Keratinocyte (primary cell): ENCODE measurements at regions not wholly inside any gene's neighbourhood (a gene's known extent, or its start where the extent isn't known, plus 50 kb on each side); places are given as distances from the start of the nearest gene placed in this dataset.

Experiments used
- DNase-seq: peaks from one replicate; pipeline ENCODE4 v3.0.0-alpha.2; 2011; ENCODE audit warnings: low read depth, missing footprints, low spot score
- FAIRE-seq: peaks from 2 replicates; lab custom pipeline; 2011; peaks lifted over from hg19 to GRCh38; lab: Jason Lieb, UNC
- H2AFZ ChIP-seq: 2 replicates; pipeline ENCODE4 v1.6.0; 2012; ENCODE audit warnings: low read length, control low read depth, inconsistent platforms; ENCODE audit not compliant: control insufficient read depth
- H3K27ac ChIP-seq: 2 replicates; pipeline ENCODE4 v1.5.1; 2011; ENCODE audit warnings: low read length; ENCODE audit not compliant: control insufficient read depth, insufficient read depth
- H3K27me3 ChIP-seq: 3 replicates; pipeline ENCODE4 v1.6.0; 2011; ENCODE audit warnings: low read length; ENCODE audit not compliant: control insufficient read depth, insufficient read depth; ENCODE audit errors: extremely low read depth
- H3K36me3 ChIP-seq, 2 experiments: 2 replicates in 1 of 2; 3 replicates in 1 of 2; pipeline ENCODE4 v1.5.1; 2011; ENCODE audit warnings: low read length in 2 of 2, mild to moderate bottlenecking in 1 of 2; ENCODE audit not compliant: control insufficient read depth in 2 of 2, insufficient read depth in 2 of 2; ENCODE audit errors: extremely low read depth in 1 of 2
- H3K4me1 ChIP-seq: 3 replicates; pipeline ENCODE4 v1.5.1; 2011; ENCODE audit warnings: low read length; ENCODE audit not compliant: control insufficient read depth, insufficient read depth; ENCODE audit errors: extremely low read depth
- H3K4me2 ChIP-seq: 3 replicates; pipeline ENCODE4 v1.6.0; 2011; ENCODE audit warnings: low read depth, low read length; ENCODE audit not compliant: control insufficient read depth, insufficient read depth; ENCODE audit errors: extremely low read depth
- H3K4me3 ChIP-seq, 3 experiments: fragments of 200-600 bp in 1 of 3; sonication (generic) in 1 of 3; 2 replicates in 2 of 3; 3 replicates in 1 of 3; pipeline ENCODE4 v1.5.1; 2011 to 2016; ENCODE audit warnings: low read length in 3 of 3, mild to moderate bottlenecking in 3 of 3, control low read depth in 2 of 3, inconsistent platforms in 1 of 3, low read depth in 1 of 3, mixed read lengths in 1 of 3, mixed run types in 1 of 3, moderate library complexity in 1 of 3; ENCODE audit not compliant: control insufficient read depth in 2 of 3, insufficient read depth in 2 of 3; ENCODE audit errors: extremely low read depth in 1 of 3
- H3K79me2 ChIP-seq: 2 replicates; pipeline ENCODE4 v1.6.0; 2012; ENCODE audit warnings: low read length; ENCODE audit not compliant: control insufficient read depth, insufficient read depth
- H3K9ac ChIP-seq: 3 replicates; pipeline ENCODE4 v1.6.0; 2011; ENCODE audit warnings: low read length; ENCODE audit not compliant: control insufficient read depth, insufficient read depth; ENCODE audit errors: extremely low read depth
- H3K9me1 ChIP-seq: 3 replicates; pipeline ENCODE4 v1.6.0; 2011; ENCODE audit warnings: low read length; ENCODE audit not compliant: control insufficient read depth, insufficient read depth; ENCODE audit errors: extremely low read depth
- H3K9me3 ChIP-seq: 2 replicates; pipeline ENCODE4 v1.5.1; 2012; ENCODE audit warnings: low read depth, low read length; ENCODE audit not compliant: control insufficient read depth
- H4K20me1 ChIP-seq: 3 replicates; pipeline ENCODE4 v1.6.0; 2011; ENCODE audit warnings: low read length; ENCODE audit not compliant: control insufficient read depth, insufficient read depth; ENCODE audit errors: extremely low read depth
- EZH2 ChIP-seq: IDR thresholded peaks from one replicate; pipeline ENCODE4 v1.6.1; 2012; ENCODE audit warnings: inconsistent platforms, mild to moderate bottlenecking, low read length, moderate library complexity
- dilution Hi-C: fragments of 300-500 bp; cut with MboI; formaldehyde crosslinking; loops from one replicate; pipeline ENCODE4 v1.7.0; 2020; ENCODE audit warnings: low sequenced_read_pairs; ENCODE audit not compliant: extremely low pct_ligation_motif_present
- TF ChIP-seq, protein P1 (sequence below), 3 experiments: IDR thresholded peaks in 1 of 3; conservative IDR thresholded peaks in 1 of 3; optimal IDR thresholded peaks in 1 of 3; 2 replicates in 2 of 3; 3 replicates in 1 of 3; pipeline versions ENCODE3 to v1.5.1; 2011; ENCODE audit warnings: low read length in 3 of 3, mild to moderate bottlenecking in 3 of 3, moderate library complexity in 2 of 3, control low read depth in 1 of 3, inconsistent platforms in 1 of 3; ENCODE audit not compliant: insufficient read depth in 2 of 3; ENCODE audit errors: extremely low read depth in 1 of 3

DNA sequence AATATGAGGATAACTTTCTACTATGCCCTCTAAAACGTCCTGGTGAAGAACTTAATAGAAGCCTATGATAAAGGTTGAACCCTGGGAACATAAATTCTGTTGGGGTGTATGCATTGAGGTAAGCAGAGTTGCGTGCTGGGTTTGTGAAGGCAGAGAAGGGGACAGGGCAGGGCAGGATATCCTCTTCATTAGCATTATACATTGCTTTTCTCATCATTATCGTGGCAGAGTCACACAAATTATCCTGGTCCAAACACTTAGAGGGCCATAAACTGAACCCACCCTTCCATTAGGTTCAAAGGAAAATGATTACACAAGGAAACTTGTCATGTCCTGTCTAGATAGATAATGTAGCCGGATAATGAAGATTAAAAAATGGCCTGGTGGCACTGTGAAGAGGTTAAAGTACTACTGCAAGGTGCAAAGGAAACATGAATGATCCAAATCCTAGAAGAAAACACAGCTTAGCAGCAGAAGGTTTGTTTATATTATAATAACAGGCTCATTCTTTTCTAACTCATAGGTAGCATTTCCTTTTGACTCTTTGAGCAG is 189.1 kb downstream of the SPCS3 start:
- dilution Hi-C loops: no loop called here
- Histone ChIP-seq H3K4me1 (no peaks in the 10 kb centered on the region), H3K27me3 (no peaks in the 10 kb centered on the region), H3K36me3 (no peaks in the 10 kb centered on the region), H3K27ac (no peak overlapping the region), H3K9me3 (no peaks in the 10 kb centered on the region), H3K9ac (no peak overlapping the region), H3K4me3 (no peak overlapping the region), H3K4me2 (no peak overlapping the region), H3K9me1 (no peaks in the 10 kb centered on the region), H3K79me2 (no peaks in the 10 kb centered on the region), H2AFZ (no peak overlapping the region), H4K20me1 (no peaks in the 10 kb centered on the region)
- FAIRE-seq: no peak
- DNase-seq: no peak
- TF ChIP-seq, protein P1, sequence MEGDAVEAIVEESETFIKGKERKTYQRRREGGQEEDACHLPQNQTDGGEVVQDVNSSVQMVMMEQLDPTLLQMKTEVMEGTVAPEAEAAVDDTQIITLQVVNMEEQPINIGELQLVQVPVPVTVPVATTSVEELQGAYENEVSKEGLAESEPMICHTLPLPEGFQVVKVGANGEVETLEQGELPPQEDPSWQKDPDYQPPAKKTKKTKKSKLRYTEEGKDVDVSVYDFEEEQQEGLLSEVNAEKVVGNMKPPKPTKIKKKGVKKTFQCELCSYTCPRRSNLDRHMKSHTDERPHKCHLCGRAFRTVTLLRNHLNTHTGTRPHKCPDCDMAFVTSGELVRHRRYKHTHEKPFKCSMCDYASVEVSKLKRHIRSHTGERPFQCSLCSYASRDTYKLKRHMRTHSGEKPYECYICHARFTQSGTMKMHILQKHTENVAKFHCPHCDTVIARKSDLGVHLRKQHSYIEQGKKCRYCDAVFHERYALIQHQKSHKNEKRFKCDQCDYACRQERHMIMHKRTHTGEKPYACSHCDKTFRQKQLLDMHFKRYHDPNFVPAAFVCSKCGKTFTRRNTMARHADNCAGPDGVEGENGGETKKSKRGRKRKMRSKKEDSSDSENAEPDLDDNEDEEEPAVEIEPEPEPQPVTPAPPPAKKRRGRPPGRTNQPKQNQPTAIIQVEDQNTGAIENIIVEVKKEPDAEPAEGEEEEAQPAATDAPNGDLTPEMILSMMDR (optimal IDR thresholded peaks at IDR 0.05 in 1 of 3, IDR thresholded peaks at IDR 0.05 in 1 of 3, conservative IDR thresholded peaks at IDR 0.05 in 1 of 3; ENCODE audit: extremely low read depth in 1 of 3, insufficient read depth in 2 of 3, low read length in 3 of 3): no peak
- TF ChIP-seq EZH2: no peak

DNA sequence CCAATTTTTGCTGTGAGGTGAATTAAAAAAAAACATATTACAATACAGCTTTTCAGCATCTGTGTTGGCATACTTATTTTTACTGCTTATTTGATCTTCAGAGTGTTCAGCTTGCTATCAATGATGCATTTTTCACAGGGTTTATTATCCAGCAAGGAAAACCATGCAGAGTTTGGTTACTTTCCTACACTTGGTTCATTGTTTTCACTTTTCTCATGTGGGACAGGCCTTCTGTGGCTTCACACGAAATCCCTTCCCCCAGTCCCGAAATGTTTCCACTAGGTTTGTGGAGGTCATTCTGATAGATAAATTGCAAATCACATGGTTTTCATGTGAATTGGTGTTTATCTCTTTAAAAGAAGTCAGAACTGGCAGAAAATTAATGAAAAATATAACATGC is 205.8 kb downstream of the SPCS3 start:
- H3K9ac ChIP-seq: no peak overlapping the region
- no peaks in the 10 kb centered on the region for H4K20me1 ChIP-seq
- no peak overlapping the region for H3K4me2 ChIP-seq
- H3K9me1 ChIP-seq: no peaks in the 10 kb centered on the region
- dilution Hi-C loops: no loop called here
- H3K79me2 ChIP-seq: no peaks in the 10 kb centered on the region
- no peak overlapping the region for H3K4me3 ChIP-seq
- no peak overlapping the region for H3K27ac ChIP-seq
- H3K9me3 ChIP-seq: no peaks in the 10 kb centered on the region
- no peak for TF ChIP-seq EZH2
- TF ChIP-seq, protein P1 (optimal IDR thresholded peaks at IDR 0.05 in 1 of 3, IDR thresholded peaks at IDR 0.05 in 1 of 3, conservative IDR thresholded peaks at IDR 0.05 in 1 of 3; ENCODE audit: extremely low read depth in 1 of 3, insufficient read depth in 2 of 3, low read length in 3 of 3): no peak
- no peak overlapping the region for H2AFZ ChIP-seq
- no peaks in the 10 kb centered on the region for H3K4me1 ChIP-seq
- FAIRE-seq (no peak), DNase-seq (no peak)
- no peaks in the 10 kb centered on the region for H3K36me3 ChIP-seq
- no peaks in the 10 kb centered on the region for H3K27me3 ChIP-seq
